ENCODE measurements at regions not wholly inside any gene's neighbourhood (a gene's known extent, or its start where the extent isn't known, plus 50 kb on each side); places are given as distances from the start of the nearest gene placed in this dataset.

DNA sequence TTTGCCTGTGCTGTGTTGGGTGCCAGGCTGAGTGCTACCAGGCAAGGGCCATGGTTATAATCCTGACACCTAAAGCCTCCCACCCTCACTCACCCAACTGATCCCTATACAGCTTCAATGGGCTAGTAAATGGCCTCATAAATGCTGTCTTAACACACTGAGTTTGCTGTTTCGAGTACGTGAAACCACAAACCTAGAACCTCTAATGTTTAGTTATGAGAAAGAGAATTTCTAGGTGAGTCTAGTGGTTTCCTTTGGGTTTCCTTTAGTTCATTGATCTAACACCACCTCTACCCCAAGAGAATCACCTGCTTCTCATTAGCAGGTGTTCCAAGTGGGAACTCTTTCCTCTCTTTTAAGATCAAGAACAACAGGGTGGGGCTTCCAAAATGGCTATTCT lies 172.0 kb downstream of the MC4R start (continued):
- TF ChIP-seq HDAC6 (IDR thresholded peaks at IDR 0.05; ENCODE audit: low read depth, low read length): no peak
- no peak for TF ChIP-seq FOSL1 (IDR thresholded peaks at IDR 0.05; ENCODE audit: insufficient read depth, low read depth, low read length)
- no peak for TF ChIP-seq GABPA (IDR thresholded peaks at IDR 0.05; ENCODE audit: borderline replicate concordance, insufficient read depth, low read length)

Measured in H1 (cell line).